Psoas muscle (tissue), 7 donors: ENCODE measurements at regions not wholly inside any gene's neighbourhood (a gene's known extent, or its start where the extent isn't known, plus 50 kb on each side); places are given as distances from the start of the nearest gene placed in this dataset.

Experiments used
- ATAC-seq, 4 donors: fragments of 200-7000 bp; cut with Tn5 transposase; one replicate each; pipeline ENCODE4 v1.9.1; 2020; ENCODE audit warnings: moderate library complexity in 3 of 4, mild to moderate bottlenecking in 2 of 4
- DNase-seq, 2 donors: peaks; one replicate each; pipeline ENCODE4 v3.0.0-alpha.2; 2020
- H3K27ac ChIP-seq: fragments of 200-600 bp; one replicate; pipeline ENCODE4 v1.8.0; 2022
- H3K27me3 ChIP-seq, 3 donors: fragments of 200-600 bp in 1 of 3; one replicate each; pipeline versions ENCODE4 v1.6.1 to v1.8.0; 2013 to 2022; ENCODE audit warnings: low read length in 2 of 3, mild to moderate bottlenecking in 2 of 3, moderate library complexity in 1 of 3; ENCODE audit not compliant: insufficient read depth in 3 of 3
- H3K36me3 ChIP-seq, 2 donors: fragments of 200-600 bp in 1 of 2; one replicate each; pipeline versions ENCODE4 v1.6.1 to v1.8.0; 2013 to 2022; ENCODE audit warnings: low read depth in 1 of 2, mild to moderate bottlenecking in 1 of 2, moderate library complexity in 1 of 2; ENCODE audit not compliant: insufficient read depth in 1 of 2
- H3K4me1 ChIP-seq: fragments of 200-600 bp; one replicate; pipeline ENCODE4 v1.8.0; 2022
- H3K4me3 ChIP-seq: fragments of 200-600 bp; one replicate; pipeline ENCODE4 v1.8.0; 2022; ENCODE audit warnings: mild to moderate bottlenecking
- H3K9me3 ChIP-seq: fragments of 200-600 bp; one replicate; pipeline ENCODE4 v1.8.0; 2022
- CTCF ChIP-seq: fragments of 200-600 bp; IDR thresholded peaks from one replicate; pipeline ENCODE4 v1.8.0; 2022; ENCODE audit warnings: antibody characterized with exemption
- whole genome bisulfite sequencing, 3 donors: extraction: QIAGEN DNeasy Blood & Tissue Kit; methylation state at CpG; one replicate each; pipeline versions ENCODE4 v1.1.6 to v1.1.7; 2013; 5-methylcytosine and 5-hydroxymethylcytosine counted together
- intact Hi-C, 2 donors: fragments of 100-400 bp; cut with DNase I; formaldehyde crosslinking; loops; one replicate each; pipeline versions ENCODE4 v1.11.0 to v1.14.2; 2022
- donor health status: healthy with polysubstance abuse.
- donor health status: DM: no; HTN: no; CAD: no; lungs with moderate emphysema.
- donor health status: Bipolar disorder and iron deficiency.
- donor health status: healthy.
- donor health status: DM: yes; HTN: yes; CAD: no.
- donor health status: DM: no; HTN: no; CAD: no.
- donor health status: DM: yes; HTN: yes; CAD: no.

- Histone ChIP-seq H3K27ac (no peak overlapping the region), H3K9me3 (no peaks in the 10 kb centered on the region), H3K4me1 (no peaks in the 10 kb centered on the region), H3K4me3 (no peak overlapping the region), H3K27me3 (no peaks in the 10 kb centered on the region), H3K36me3 (no peaks in the 10 kb centered on the region)
- no peak for TF ChIP-seq CTCF
- ATAC-seq (no peak), DNase-seq (no peak)
- WGBS, 3 donors, result 87 to 95% (median 89%) methylated on average over 1 of the region's 1 CpG
- intact Hi-C loops, result no loop called here
Observed at GRCh38 chr10:108049668-108050067, 885.2 kb upstream of the SORCS1 start.

DNA sequence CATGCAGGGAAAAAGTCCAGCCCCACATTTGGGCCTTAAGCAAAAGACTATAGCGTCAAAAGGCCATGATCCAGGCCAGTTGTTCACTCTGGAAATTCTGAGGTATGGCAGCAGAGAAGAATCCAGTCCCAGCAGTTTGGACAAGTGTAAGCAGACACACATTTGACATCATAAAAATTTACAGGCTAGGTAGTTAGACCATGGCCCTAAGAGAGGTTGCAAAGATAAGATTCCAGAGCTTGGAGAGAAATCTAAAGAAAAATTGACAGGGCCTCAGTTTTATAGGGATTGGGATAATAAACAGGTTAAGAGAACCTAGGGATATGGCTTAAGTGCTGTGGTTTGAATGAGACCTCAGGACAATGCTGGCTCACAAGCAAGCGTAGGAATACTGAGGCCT is 884.4 kb upstream of the SORCS1 start:
- no peak for DNase-seq
- ATAC-seq, result no peak
- intact Hi-C loops, result no loop called here
- no peak overlapping the region for H3K27ac ChIP-seq
- H3K27me3 ChIP-seq, result no peaks in the 10 kb centered on the region
- no peaks in the 10 kb centered on the region for H3K36me3 ChIP-seq
- no peaks in the 10 kb centered on the region for H3K9me3 ChIP-seq
- WGBS, 3 donors, result 77 to 93% (median 87%) methylated on average over 2 of the region's 2 CpGs
- no peaks in the 10 kb centered on the region for H3K4me1 ChIP-seq
- H3K4me3 ChIP-seq, result no peak overlapping the region
- TF ChIP-seq CTCF, result no peak

DNA sequence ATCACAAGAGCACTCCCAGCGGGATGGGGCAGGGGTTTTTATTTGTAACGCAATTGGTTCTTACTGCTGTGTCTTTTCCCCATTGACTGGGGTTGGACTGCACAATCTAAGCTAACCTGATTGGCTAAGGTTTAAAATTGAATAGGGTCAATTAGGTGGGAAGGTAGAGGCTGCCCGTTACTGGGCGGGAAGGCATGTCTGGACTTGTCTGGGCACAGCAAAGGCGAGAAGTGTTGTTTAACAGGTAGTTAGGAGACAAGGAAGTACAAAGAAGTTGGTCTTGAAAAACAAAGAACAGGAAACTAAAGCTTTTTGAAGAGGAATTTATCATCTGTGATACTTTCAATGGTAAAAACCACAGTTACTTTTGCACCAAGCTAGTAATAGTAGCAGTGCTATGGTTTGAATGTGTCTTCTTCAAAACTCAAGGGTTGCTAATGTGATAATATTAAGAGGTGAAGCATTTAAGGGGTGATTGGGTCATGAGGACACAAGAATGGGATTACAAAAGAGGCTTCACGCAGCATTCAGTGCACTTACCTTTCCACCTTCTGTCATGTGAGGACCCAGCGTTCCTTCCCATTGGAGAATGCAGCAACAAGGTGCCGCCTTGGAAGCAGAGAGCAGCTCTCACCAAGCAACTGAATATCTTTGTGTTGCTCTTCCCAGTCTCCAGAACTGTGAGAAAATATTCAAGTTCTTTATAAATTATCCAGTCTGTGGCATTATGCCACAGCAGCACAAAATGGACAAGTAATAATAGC is 875.5 kb upstream of the SORCS1 start:
- ATAC-seq (no peak), DNase-seq (no peak)
- Histone ChIP-seq H3K36me3 (no peaks in the 10 kb centered on the region), H3K4me1 (no peaks in the 10 kb centered on the region), H3K27me3 (no peaks in the 10 kb centered on the region), H3K9me3 (no peaks in the 10 kb centered on the region), H3K27ac (no peak overlapping the region), H3K4me3 (no peak overlapping the region)
- WGBS, 3 donors, result 79 to 89% (median 83%) methylated on average over 8 of the region's 8 CpGs
- TF ChIP-seq CTCF, result no peak
- intact Hi-C loops, result no loop called here

- Histone ChIP-seq H3K36me3 (no peaks in the 10 kb centered on the region), H3K9me3 (no peaks in the 10 kb centered on the region), H3K4me3 (no peak overlapping the region), H3K27me3 (no peaks in the 10 kb centered on the region), H3K27ac (no peak overlapping the region), H3K4me1 (no peaks in the 10 kb centered on the region)
- intact Hi-C loops, result no loop called here
- DNase-seq, result no peak
- TF ChIP-seq CTCF, result no peak
- no peak for ATAC-seq
Observed at GRCh38 chr10:108037061-108037460, 872.6 kb upstream of the SORCS1 start.

DNA sequence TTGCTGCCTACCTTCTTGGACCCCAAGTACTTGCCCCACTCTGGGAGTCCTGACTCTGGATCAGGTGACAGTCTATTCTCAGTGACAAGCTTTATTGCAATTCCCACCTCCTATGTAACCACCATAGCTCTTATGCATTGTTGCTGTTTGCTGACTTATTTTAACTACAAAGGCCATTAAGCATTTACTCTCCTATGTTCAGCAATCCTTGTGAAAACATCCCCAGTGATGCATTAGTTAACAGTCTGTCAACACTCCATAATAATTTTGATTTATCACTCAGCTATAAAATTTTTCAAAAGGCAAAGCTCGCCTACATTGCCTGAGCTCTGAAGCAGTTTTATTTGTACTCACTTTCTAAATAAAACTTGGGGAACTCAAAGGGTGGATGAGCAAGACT is 871.8 kb upstream of the SORCS1 start:
- H3K9me3 ChIP-seq, result no peaks in the 10 kb centered on the region
- ATAC-seq (no peak), DNase-seq (no peak)
- TF ChIP-seq CTCF, result no peak
- WGBS, 3 donors, result 23 to 45% (median 26%) methylated on average over 1 of the region's 1 CpG
- intact Hi-C loops, result no loop called here
- no peak overlapping the region for H3K27ac ChIP-seq
- H3K36me3 ChIP-seq, result no peaks in the 10 kb centered on the region
- H3K27me3 ChIP-seq, result no peaks in the 10 kb centered on the region
- H3K4me1 ChIP-seq, result no peaks in the 10 kb centered on the region
- no peak overlapping the region for H3K4me3 ChIP-seq
